ENCODE measurements at regions not wholly inside any gene's neighbourhood (a gene's known extent, or its start where the extent isn't known, plus 50 kb on each side); places are given as distances from the start of the nearest gene placed in this dataset.

GRCh38 chr5:135124724-135125123 is 90.7 kb upstream of the PITX1 start:
- TF ChIP-seq CTCF (IDR thresholded peaks at IDR 0.05) (no peak), POLR2AphosphoS5 (IDR thresholded peaks at IDR 0.05) (no peak), POLR2A (IDR thresholded peaks at IDR 0.05) (no peak)

All from gastroesophageal sphincter (tissue), 3 donors.